A549 (cell line): ENCODE measurements at regions not wholly inside any gene's neighbourhood (a gene's known extent, or its start where the extent isn't known, plus 50 kb on each side); places are given as distances from the start of the nearest gene placed in this dataset.

Experiments used
- ATAC-seq, 2 experiments: fragments of 200-7000 bp in 1 of 2; fragments of >200 bp in 1 of 2; cut with Nextera tagmentation in 1 of 2; cut with Tn5 transposase in 1 of 2; 3 replicates each; pipeline versions ENCODE4 v1.8.0 to v1.9.1; 2018 to 2020; ENCODE audit warnings: mild to moderate bottlenecking in 1 of 2, moderate library complexity in 1 of 2
- CTCF ChIA-PET: fragments of 300-600 bp; sonication (Branson Sonifier 250); formaldehyde crosslinking; extraction: SDS; loops from one replicate; lab custom pipeline; 2021; ENCODE audit warnings: antibody characterized with exemption, inconsistent platforms; lab: Yijun Ruan, JAX
- POLR2A ChIA-PET: fragments of 350-600 bp; formaldehyde crosslinking; extraction: SDS; loops from one replicate; lab custom pipeline; 2021; ENCODE audit warnings: antibody characterized with exemption, inconsistent platforms; lab: Yijun Ruan, JAX
- DNase-seq, 2 experiments: peaks; one replicate each; pipeline versions ENCODE4 v3.0.0 to v3.0.0-alpha.2; 2011 to 2016; ENCODE audit warnings: low read depth in 1 of 2, low spot score in 1 of 2
- FAIRE-seq: peaks from 2 replicates; lab custom pipeline; 2011; peaks lifted over from hg19 to GRCh38; lab: Jason Lieb, UNC
- H3K27ac ChIP-seq, 2 experiments: fragments of >200 bp; sonication (Bioruptor Twin); formaldehyde crosslinking; 3 replicates each; pipeline ENCODE4 v1.5.1; 2016 to 2017
- H3K4me1 ChIP-seq: fragments of >200 bp; sonication (Bioruptor Twin); formaldehyde crosslinking; 3 replicates; pipeline ENCODE4 v1.6.1; 2016
- H3K4me2 ChIP-seq: fragments of >200 bp; sonication (Bioruptor Twin); formaldehyde crosslinking; 3 replicates; pipeline ENCODE4 v1.6.1; 2016
- H3K4me3 ChIP-seq: fragments of >200 bp; sonication (Bioruptor Twin); formaldehyde crosslinking; 3 replicates; pipeline ENCODE4 v1.5.1; 2016
- H3K9me3 ChIP-seq: fragments of >200 bp; sonication (Bioruptor Twin); formaldehyde crosslinking; 3 replicates; pipeline ENCODE4 v1.6.1; 2016
- EP300 ChIP-seq, 2 experiments: fragments of >200 bp; sonication (Bioruptor Twin); formaldehyde crosslinking; IDR thresholded peaks; 2 replicates in 1 of 2; 3 replicates in 1 of 2; pipeline ENCODE4 v1.6.1; 2016 to 2017
- FOSB ChIP-seq: fragments of 250-450 bp; sonication (Bioruptor Pico); IDR thresholded peaks from 2 replicates; pipeline ENCODE4 v1.5.0; 2020; ENCODE audit warnings: mild to moderate bottlenecking, moderate library complexity
- FOSL2 ChIP-seq, 2 experiments: fragments of 450-650 bp in 1 of 2; fragments of >200 bp in 1 of 2; sonication (Bioruptor Twin) in 1 of 2; formaldehyde crosslinking; IDR thresholded peaks; 2 replicates each; pipeline versions ENCODE4 v1.5.0 to v1.6.1; 2016 to 2020; ENCODE audit warnings: mild to moderate bottlenecking in 1 of 2, moderate library complexity in 1 of 2
- HOXA7 ChIP-seq: fragments of 250-450 bp; sonication (Bioruptor Pico); IDR thresholded peaks from 2 replicates; pipeline ENCODE4 v1.5.0; 2020; ENCODE audit warnings: mild to moderate bottlenecking, moderate library complexity
- HOXB13 ChIP-seq: fragments of 250-450 bp; sonication (Bioruptor Pico); IDR thresholded peaks from 2 replicates; pipeline ENCODE4 v1.5.0; 2020; ENCODE audit warnings: low read depth, mild to moderate bottlenecking, moderate library complexity
- JUN ChIP-seq, 2 experiments: fragments of >200 bp; sonication (Bioruptor Twin); formaldehyde crosslinking; IDR thresholded peaks; 2 replicates in 1 of 2; 3 replicates in 1 of 2; pipeline ENCODE4 v1.6.1; 2016 to 2017
- KDM5A ChIP-seq: fragments of 200-600 bp; sonication (generic); IDR thresholded peaks from 2 replicates; pipeline ENCODE4 v1.6.1; 2016; ENCODE audit warnings: antibody characterized with exemption, mild to moderate bottlenecking
- MAFK ChIP-seq: fragments of 450-650 bp; IDR thresholded peaks from 2 replicates; pipeline ENCODE4 v1.6.1; 2014; ENCODE audit not compliant: partially characterized antibody
- MAZ ChIP-seq: fragments of 150-350 bp; IDR thresholded peaks from 2 replicates; pipeline ENCODE4 v1.6.1; 2014; ENCODE audit warnings: antibody characterized with exemption, low read depth, low read length, borderline replicate concordance
- MYC ChIP-seq: IDR thresholded peaks from 2 replicates; pipeline ENCODE4 v1.6.1; 2012; ENCODE audit warnings: mild to moderate bottlenecking, inconsistent platforms, low read length, improper control_type of control experiment, borderline replicate concordance
- NFE2L2 ChIP-seq: fragments of 150-350 bp; conservative IDR thresholded peaks from 2 replicates; pipeline ENCODE4 v1.6.1; 2014; ENCODE audit warnings: low read length
- NPAS2 ChIP-seq: fragments of 250-450 bp; sonication (Bioruptor Pico); IDR thresholded peaks from 2 replicates; pipeline ENCODE4 v1.8.0; 2022; ENCODE audit warnings: mild to moderate bottlenecking, moderate library complexity, borderline replicate concordance
- NR3C1 ChIP-seq: fragments of >200 bp; sonication (Bioruptor Twin); formaldehyde crosslinking; IDR thresholded peaks from 3 replicates; pipeline ENCODE4 v1.6.1; 2017
- POLR2AphosphoS2 ChIP-seq: conservative IDR thresholded peaks from 2 replicates; pipeline ENCODE4 v1.6.1; 2012; ENCODE audit warnings: low read length, improper control_type of control experiment, inconsistent platforms
- RFX5 ChIP-seq: fragments of 450-650 bp; IDR thresholded peaks from 2 replicates; pipeline ENCODE4 v1.7.1; 2014; ENCODE audit warnings: antibody characterized with exemption, mild to moderate bottlenecking, moderate library complexity
- RNF2 ChIP-seq: fragments of 200-600 bp; sonication (generic); IDR thresholded peaks from 2 replicates; pipeline ENCODE4 v1.6.1; 2016; ENCODE audit warnings: low read depth, mild to moderate bottlenecking, antibody characterized with exemption, moderate library complexity, borderline replicate concordance
- SMC3 ChIP-seq: fragments of >200 bp; sonication (Bioruptor Twin); formaldehyde crosslinking; IDR thresholded peaks from 3 replicates; pipeline ENCODE4 v1.6.1; 2018; ENCODE audit warnings: inconsistent platforms
- SREBF2 ChIP-seq: fragments of 450-650 bp; IDR thresholded peaks from 2 replicates; pipeline ENCODE4 v1.6.1; 2014; ENCODE audit warnings: mild to moderate bottlenecking, moderate library complexity
- TFCP2L1 ChIP-seq: fragments of 250-450 bp; sonication (Bioruptor Pico); IDR thresholded peaks from 2 replicates; pipeline ENCODE4 v1.5.0; 2021; ENCODE audit warnings: mild to moderate bottlenecking
- TP53 ChIP-seq: fragments of 250-450 bp; sonication (Bioruptor Pico); IDR thresholded peaks from 2 replicates; pipeline ENCODE4 v1.5.0; 2021; ENCODE audit warnings: mild to moderate bottlenecking, moderate library complexity
- ZSCAN20 ChIP-seq: fragments of 250-450 bp; sonication (Bioruptor Pico); IDR thresholded peaks from 2 replicates; pipeline ENCODE4 v1.8.0; 2022; ENCODE audit warnings: mild to moderate bottlenecking, moderate library complexity
- WGBS: methylation state at CpG from one replicate; pipeline ENCODE4 v1.1.6; 2017; ENCODE audit errors: missing lambda C conversion rate; 5-methylcytosine and 5-hydroxymethylcytosine counted together
- TF ChIP-seq, protein P1 (sequence below): IDR thresholded peaks from 2 replicates; pipeline ENCODE4 v1.6.1; 2012
- TF ChIP-seq, protein P2 (sequence below): fragments of 150-350 bp; IDR thresholded peaks from 2 replicates; pipeline ENCODE4 v1.6.1; 2014; ENCODE audit warnings: low read depth, mild to moderate bottlenecking, low read length

DNA sequence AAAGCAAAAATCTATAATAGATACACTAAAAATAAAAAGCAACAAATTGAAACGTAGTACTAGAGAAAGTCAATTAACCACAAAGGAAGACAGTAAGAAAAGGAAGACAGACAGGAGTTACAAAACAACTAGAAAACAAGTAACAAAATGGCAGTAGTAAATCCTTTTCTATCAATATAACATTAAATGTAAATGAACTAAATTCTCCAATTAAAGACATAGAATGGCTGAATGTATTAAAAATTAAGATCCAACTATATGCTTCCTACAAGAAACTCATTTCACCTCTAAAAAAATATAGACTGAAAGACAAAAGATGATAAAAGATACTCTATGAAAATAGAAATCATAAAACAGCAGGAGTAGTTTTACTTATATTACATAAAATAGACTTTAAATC is 79.1 kb downstream of the CTH start:
- Histone ChIP-seq H3K4me2 (no peak overlapping the region), H3K4me3 (no peak overlapping the region), H3K4me1 (no peaks in the 10 kb centered on the region), H3K9me3 (no peaks in the 10 kb centered on the region), H3K27ac (no peak overlapping the region)
- FAIRE-seq (no peak), ATAC-seq (no peak), DNase-seq (no peak)
- TF ChIP-seq MAFK (no peak), MYC (no peak), FOSL2 (IDR thresholded peaks at IDR 0.05) (no peak), FOSL2 (CRISPR knock-in tag; IDR thresholded peaks at IDR 0.05) (no peak)
- WGBS = 10% methylated on average over 1 of the region's 1 CpG
- ChIA-PET POLR2A (no interaction called here), CTCF (no interaction called here)

DNA sequence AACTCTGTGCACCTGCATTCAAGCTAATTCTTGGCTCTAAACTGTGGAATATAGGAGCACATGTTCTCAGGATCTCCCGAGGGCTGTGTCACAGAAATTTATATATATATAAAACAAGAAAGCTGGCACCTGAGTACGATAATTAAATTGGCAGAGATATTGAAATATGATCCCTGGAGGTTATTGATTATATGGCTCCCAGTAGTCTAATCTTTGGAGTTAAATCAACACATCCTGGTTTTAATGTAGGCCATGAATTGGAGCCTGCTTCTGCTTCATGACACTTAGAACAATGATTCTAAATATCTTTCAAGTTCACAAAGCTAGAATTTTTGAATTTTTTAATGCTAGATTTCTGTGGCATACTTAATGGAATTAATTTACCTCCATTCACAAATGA is 84.3 kb downstream of the CTH start:
- H3K4me2 ChIP-seq = no peak overlapping the region
- TF ChIP-seq TP53 (CRISPR knock-in tag) = no peak
- TF ChIP-seq POLR2AphosphoS2 = no peak
- TF ChIP-seq RNF2 = no peak
- TF ChIP-seq, protein P1, sequence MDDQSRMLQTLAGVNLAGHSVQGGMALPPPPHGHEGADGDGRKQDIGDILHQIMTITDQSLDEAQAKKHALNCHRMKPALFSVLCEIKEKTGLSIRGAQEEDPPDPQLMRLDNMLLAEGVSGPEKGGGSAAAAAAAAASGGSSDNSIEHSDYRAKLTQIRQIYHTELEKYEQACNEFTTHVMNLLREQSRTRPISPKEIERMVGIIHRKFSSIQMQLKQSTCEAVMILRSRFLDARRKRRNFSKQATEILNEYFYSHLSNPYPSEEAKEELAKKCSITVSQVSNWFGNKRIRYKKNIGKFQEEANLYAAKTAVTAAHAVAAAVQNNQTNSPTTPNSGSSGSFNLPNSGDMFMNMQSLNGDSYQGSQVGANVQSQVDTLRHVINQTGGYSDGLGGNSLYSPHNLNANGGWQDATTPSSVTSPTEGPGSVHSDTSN = no peak
- ChIA-PET CTCF (no interaction called here), POLR2A (no interaction called here)
- 18% methylated on average over 2 of the region's 2 CpGs for WGBS
- no peak overlapping the region for H3K4me3 ChIP-seq
- ATAC-seq (no peak), FAIRE-seq (no peak), DNase-seq (no peak)
- no peak overlapping the region for H3K27ac ChIP-seq
- H3K4me1 ChIP-seq = no peaks in the 10 kb centered on the region
- no peaks in the 10 kb centered on the region for H3K9me3 ChIP-seq

DNA sequence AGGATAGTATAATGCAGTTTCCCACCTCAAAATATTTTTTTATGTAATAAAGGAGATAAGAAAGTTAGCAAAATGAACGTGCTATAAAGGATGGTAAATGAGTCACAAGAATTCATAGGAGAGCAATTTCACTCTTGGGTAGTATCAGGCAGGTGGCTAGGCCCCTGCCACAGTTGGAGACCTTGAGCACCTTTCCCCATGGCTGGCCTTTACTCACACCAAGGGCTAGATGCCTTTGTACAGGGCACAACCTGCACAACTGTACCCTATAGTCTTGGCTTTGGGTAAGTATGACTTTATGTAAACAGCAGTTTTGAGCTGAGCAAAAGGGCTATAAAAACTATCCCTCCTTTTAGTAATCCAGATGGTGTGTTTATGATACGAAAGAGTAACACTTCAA is 85.1 kb downstream of the CTH start:
- no peak for ATAC-seq
- H3K4me2 ChIP-seq = no peak overlapping the region
- CTCF ChIA-PET = no interaction called here
- TF ChIP-seq EP300 (IDR thresholded peaks at IDR 0.05) (no peak), NR3C1 (no peak), MAZ (no peak), HOXB13 (CRISPR knock-in tag) (no peak), SMC3 (no peak)
- TF ChIP-seq, all 56 proteins: peak for 0
- FAIRE-seq (no peak), DNase-seq (no peak)
- no peaks in the 10 kb centered on the region for H3K4me1 ChIP-seq
- 37% methylated on average over 2 of the region's 2 CpGs for WGBS
- H3K4me3 ChIP-seq = no peak overlapping the region
- no peaks in the 10 kb centered on the region for H3K9me3 ChIP-seq
- H3K27ac ChIP-seq = no peak overlapping the region
- POLR2A ChIA-PET = no interaction called here

DNA sequence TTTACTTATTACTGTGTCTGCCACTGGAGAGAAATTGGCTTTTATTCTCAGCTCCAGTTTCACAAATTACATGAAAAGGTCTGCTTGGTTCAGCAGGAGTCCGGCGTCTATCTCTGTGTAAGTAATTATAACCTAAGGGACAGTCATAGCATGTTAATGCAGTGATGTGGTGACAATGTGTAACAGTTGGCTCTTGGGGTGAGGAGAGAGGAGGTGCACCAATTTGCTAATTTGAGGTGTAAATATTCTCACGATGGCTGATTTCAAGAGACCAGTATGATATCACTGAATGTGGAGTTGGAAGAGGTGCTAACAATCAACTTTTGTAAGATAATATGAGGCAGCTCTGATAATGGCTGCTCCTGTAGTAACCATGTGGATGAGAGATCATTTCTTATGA is 86.1 kb downstream of the CTH start:
- whole genome bisulfite sequencing = 58% methylated on average over 3 of the region's 3 CpGs
- no peaks in the 10 kb centered on the region for H3K9me3 ChIP-seq
- DNase-seq = no peak
- H3K4me2 ChIP-seq = no peak overlapping the region
- H3K4me3 ChIP-seq = no peak overlapping the region
- no peak overlapping the region for H3K27ac ChIP-seq
- no peaks in the 10 kb centered on the region for H3K4me1 ChIP-seq
- FAIRE-seq = no peak
- CTCF ChIA-PET = interaction anchor here (1.3 kb wide), 1 partner anchor 364 kb away, joined by 3 read pairs; no protein-coding TSS in a partner anchor
- no peak for TF ChIP-seq KDM5A
- no peak for TF ChIP-seq ZSCAN20 (CRISPR knock-in tag)
- TF ChIP-seq JUN (IDR thresholded peaks at IDR 0.05) = no peak
- TF ChIP-seq MAZ = no peak
- no peak for TF ChIP-seq FOSB (CRISPR knock-in tag)
- TF ChIP-seq TFCP2L1 (CRISPR knock-in tag) = no peak
- TF ChIP-seq MYC = no peak
- POLR2A ChIA-PET = no interaction called here
- no peak for ATAC-seq

DNA sequence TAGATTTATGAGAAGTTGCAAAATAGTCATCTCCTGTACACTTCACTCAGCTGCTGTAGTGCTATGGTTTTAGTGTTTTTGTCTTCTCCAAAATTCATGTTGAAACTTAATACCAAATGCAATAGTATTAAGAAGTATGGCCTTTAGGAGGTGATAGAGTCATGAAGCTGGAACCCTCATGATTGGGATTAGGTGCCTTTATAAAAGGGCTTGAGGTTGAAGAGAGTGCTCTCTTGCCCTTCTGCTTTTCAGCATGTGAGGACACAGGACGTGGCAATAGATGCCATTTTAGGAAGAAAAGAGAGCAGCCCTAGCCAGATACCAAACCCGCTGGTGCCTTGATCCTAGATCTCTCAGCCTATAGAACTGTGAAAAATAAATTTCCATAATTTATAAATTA is 87.6 kb downstream of the CTH start:
- CTCF ChIA-PET = interaction anchor here (1.3 kb wide), 1 partner anchor 365 kb away, joined by 3 read pairs; no protein-coding TSS in a partner anchor
- POLR2A ChIA-PET = no interaction called here
- Histone ChIP-seq H3K9me3 (no peaks in the 10 kb centered on the region), H3K4me1 (no peaks in the 10 kb centered on the region), H3K4me2 (no peak overlapping the region), H3K4me3 (no peak overlapping the region), H3K27ac (no peak overlapping the region)
- 14% methylated on average over 2 of the region's 2 CpGs for WGBS
- no peak for ATAC-seq
- no peak for FAIRE-seq
- no peak for DNase-seq
- TF ChIP-seq RFX5 = no peak
- TF ChIP-seq FOSB (CRISPR knock-in tag) = no peak
- no peak for TF ChIP-seq FOSL2 (IDR thresholded peaks at IDR 0.05)
- TF ChIP-seq FOSL2 (CRISPR knock-in tag; IDR thresholded peaks at IDR 0.05) = no peak
- TF ChIP-seq SREBF2 = no peak
- TF ChIP-seq MAZ = no peak
- TF ChIP-seq HOXA7 = no peak
- no peak for TF ChIP-seq NPAS2
- TF ChIP-seq, protein P2, sequence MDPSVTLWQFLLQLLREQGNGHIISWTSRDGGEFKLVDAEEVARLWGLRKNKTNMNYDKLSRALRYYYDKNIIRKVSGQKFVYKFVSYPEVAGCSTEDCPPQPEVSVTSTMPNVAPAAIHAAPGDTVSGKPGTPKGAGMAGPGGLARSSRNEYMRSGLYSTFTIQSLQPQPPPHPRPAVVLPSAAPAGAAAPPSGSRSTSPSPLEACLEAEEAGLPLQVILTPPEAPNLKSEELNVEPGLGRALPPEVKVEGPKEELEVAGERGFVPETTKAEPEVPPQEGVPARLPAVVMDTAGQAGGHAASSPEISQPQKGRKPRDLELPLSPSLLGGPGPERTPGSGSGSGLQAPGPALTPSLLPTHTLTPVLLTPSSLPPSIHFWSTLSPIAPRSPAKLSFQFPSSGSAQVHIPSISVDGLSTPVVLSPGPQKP = no peak
- TF ChIP-seq NFE2L2 = no peak
- TF ChIP-seq, protein P1 = no peak
